22Rv1 (cell line): ENCODE measurements at regions not wholly inside any gene's neighbourhood (a gene's known extent, or its start where the extent isn't known, plus 50 kb on each side); places are given as distances from the start of the nearest gene placed in this dataset.

Source experiments
- ZFX ChIP-seq: fragments of 450-650 bp; IDR thresholded peaks from 2 replicates; pipeline ENCODE4 v1.6.1; 2017; ENCODE audit warnings: antibody characterized with exemption, borderline replicate concordance
- TF ChIP-seq, protein P1 (sequence below): fragments of 450-650 bp; IDR thresholded peaks from 2 replicates; pipeline ENCODE4 v1.5.1; 2017; ENCODE audit warnings: mild to moderate bottlenecking

DNA sequence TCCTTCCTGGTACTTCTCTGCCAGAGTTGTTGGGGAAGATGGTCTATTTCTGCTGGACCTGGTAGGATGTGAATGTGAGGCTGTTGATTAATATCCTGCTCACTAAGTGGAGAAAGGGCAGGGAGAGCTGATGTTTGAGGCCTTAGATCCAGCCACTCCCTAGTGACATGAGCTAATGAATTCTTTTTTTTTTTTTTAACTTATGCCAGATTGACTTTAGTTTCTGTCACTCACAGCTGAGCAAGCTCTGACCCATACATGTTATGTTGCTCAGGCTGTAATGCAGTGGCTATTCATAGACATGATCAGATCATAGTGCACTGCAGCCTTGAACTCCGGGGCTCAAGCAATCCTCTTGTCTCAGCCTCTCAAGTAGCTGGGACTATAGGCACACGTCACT lies 75.1 kb upstream of the SPRY4 start:
- TF ChIP-seq, protein P1, sequence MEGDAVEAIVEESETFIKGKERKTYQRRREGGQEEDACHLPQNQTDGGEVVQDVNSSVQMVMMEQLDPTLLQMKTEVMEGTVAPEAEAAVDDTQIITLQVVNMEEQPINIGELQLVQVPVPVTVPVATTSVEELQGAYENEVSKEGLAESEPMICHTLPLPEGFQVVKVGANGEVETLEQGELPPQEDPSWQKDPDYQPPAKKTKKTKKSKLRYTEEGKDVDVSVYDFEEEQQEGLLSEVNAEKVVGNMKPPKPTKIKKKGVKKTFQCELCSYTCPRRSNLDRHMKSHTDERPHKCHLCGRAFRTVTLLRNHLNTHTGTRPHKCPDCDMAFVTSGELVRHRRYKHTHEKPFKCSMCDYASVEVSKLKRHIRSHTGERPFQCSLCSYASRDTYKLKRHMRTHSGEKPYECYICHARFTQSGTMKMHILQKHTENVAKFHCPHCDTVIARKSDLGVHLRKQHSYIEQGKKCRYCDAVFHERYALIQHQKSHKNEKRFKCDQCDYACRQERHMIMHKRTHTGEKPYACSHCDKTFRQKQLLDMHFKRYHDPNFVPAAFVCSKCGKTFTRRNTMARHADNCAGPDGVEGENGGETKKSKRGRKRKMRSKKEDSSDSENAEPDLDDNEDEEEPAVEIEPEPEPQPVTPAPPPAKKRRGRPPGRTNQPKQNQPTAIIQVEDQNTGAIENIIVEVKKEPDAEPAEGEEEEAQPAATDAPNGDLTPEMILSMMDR = no peak
- TF ChIP-seq ZFX = no peak
